OCI-LY7 (cell line): ENCODE measurements at regions not wholly inside any gene's neighbourhood (a gene's known extent, or its start where the extent isn't known, plus 50 kb on each side); places are given as distances from the start of the nearest gene placed in this dataset.

Experiments used
- BruUV-seq: library from RNA; stranded (reverse); fragments of 400-500 nt; replicated peaks from 2 replicates; lab custom pipeline; 2021; lab: Mats Ljungman, UMichigan
- CTCF ChIA-PET: fragments of 300-600 bp; sonication (Branson Sonifier 250); formaldehyde crosslinking; loops from one replicate; lab custom pipeline; 2022; ENCODE audit warnings: antibody characterized with exemption; ENCODE audit not compliant: unreplicated experiment; lab: Charles Lee
- POLR2A ChIA-PET: fragments of 300-600 bp; sonication (Branson Sonifier 250); formaldehyde crosslinking; loops from one replicate; lab custom pipeline; 2022; ENCODE audit warnings: antibody characterized with exemption; lab: Charles Lee
- DNase-seq: peaks from one replicate; pipeline ENCODE4 v3.0.0-alpha.2; 2015; ENCODE audit warnings: low spot score
- H2AFZ ChIP-seq: fragments of 200-600 bp; sonication (generic), shearing (Covaris generic); 2 replicates; pipeline ENCODE4 v1.6.1; 2014; ENCODE audit warnings: mild to moderate bottlenecking, antibody characterized with exemption, low read length, moderate library complexity
- H3K27ac ChIP-seq: fragments of 200-600 bp; sonication (generic); 2 replicates; pipeline ENCODE4 v1.5.1; 2014; ENCODE audit warnings: mixed run types, low read depth, mild to moderate bottlenecking, moderate library complexity, low read length, inconsistent platforms; ENCODE audit not compliant: poor library complexity, severe bottlenecking
- H3K36me3 ChIP-seq: fragments of 200-600 bp; sonication (generic); 2 replicates; pipeline ENCODE4 v1.6.1; 2014; ENCODE audit warnings: mild to moderate bottlenecking, antibody characterized with exemption, low read length, moderate library complexity, mixed read lengths; ENCODE audit not compliant: insufficient read depth
- H3K4me1 ChIP-seq: fragments of 200-600 bp; sonication (generic); 2 replicates; pipeline ENCODE4 v1.5.1; 2014; ENCODE audit warnings: mild to moderate bottlenecking, low read length; ENCODE audit not compliant: insufficient read depth, poor library complexity, severe bottlenecking
- H3K4me2 ChIP-seq: fragments of 200-600 bp; sonication (generic); 2 replicates; pipeline ENCODE4 v1.6.1; 2014; ENCODE audit warnings: mild to moderate bottlenecking, low read length
- H3K4me3 ChIP-seq: fragments of 200-600 bp; sonication (generic); 2 replicates; pipeline ENCODE4 v1.5.1; 2014; ENCODE audit warnings: mild to moderate bottlenecking, low read depth, low read length; ENCODE audit not compliant: poor library complexity, severe bottlenecking
- H3K79me2 ChIP-seq: fragments of 200-600 bp; sonication (generic); 2 replicates; pipeline ENCODE4 v1.6.1; 2016; ENCODE audit warnings: low read depth, mild to moderate bottlenecking, low read length, moderate library complexity, mixed read lengths; ENCODE audit not compliant: insufficient read depth
- H3K9me2 ChIP-seq: fragments of 200-600 bp; sonication (generic); 2 replicates; pipeline ENCODE4 v1.6.1; 2016; ENCODE audit warnings: mild to moderate bottlenecking, low read length, mixed read lengths; ENCODE audit not compliant: insufficient read depth
- H3K9me3 ChIP-seq: fragments of 200-600 bp; sonication (generic); 2 replicates; pipeline ENCODE4 v1.6.1; 2014; ENCODE audit warnings: mild to moderate bottlenecking, mixed run types, low read length, mixed read lengths
- H4K20me1 ChIP-seq: fragments of 200-600 bp; sonication (generic); 2 replicates; pipeline ENCODE4 v1.6.1; 2014; ENCODE audit warnings: mild to moderate bottlenecking, antibody characterized with exemption, low read length, moderate library complexity, mixed read lengths; ENCODE audit not compliant: insufficient read depth
- EZH2phosphoT487 ChIP-seq: fragments of 200-600 bp; sonication (generic); IDR thresholded peaks from 2 replicates; pipeline ENCODE4 v1.6.1; 2018; ENCODE audit warnings: low read depth, borderline replicate concordance, mild to moderate bottlenecking, mixed run types, antibody characterized with exemption, low read length, moderate library complexity, mixed read lengths
- intact Hi-C: fragments of 100-400 bp; cut with micrococcal nuclease; formaldehyde crosslinking; loops from one replicate; pipeline ENCODE4 v1.10.0; 2022; ENCODE audit not compliant: unreplicated experiment
- TF ChIP-seq, protein P1 (sequence below): fragments of 200-600 bp; sonication (generic); conservative IDR thresholded peaks from 2 replicates; pipeline ENCODE4 v1.5.1; 2014; ENCODE audit warnings: mild to moderate bottlenecking, antibody characterized with exemption, low read length, moderate library complexity, mixed read lengths

GRCh38 chr7:68103319-68103718 is 1106.7 kb downstream of the TYW1 start:
- CTCF ChIA-PET = no interaction called here
- Histone ChIP-seq H2AFZ (no peak overlapping the region), H3K27ac (no peak overlapping the region), H3K9me2 (no peaks in the 10 kb centered on the region), H3K4me3 (no peak overlapping the region), H3K79me2 (no peaks in the 10 kb centered on the region), H3K4me2 (no peak overlapping the region), H3K4me1 (no peaks in the 10 kb centered on the region), H3K9me3 (no peaks in the 10 kb centered on the region), H3K36me3 (no peaks in the 10 kb centered on the region), H4K20me1 (no peaks in the 10 kb centered on the region)
- no TSS peak for BruUV-seq
- POLR2A ChIA-PET = no interaction called here
- no peak for DNase-seq
- intact Hi-C loops = no loop called here
- TF ChIP-seq EZH2phosphoT487 = no peak
- TF ChIP-seq, protein P1, sequence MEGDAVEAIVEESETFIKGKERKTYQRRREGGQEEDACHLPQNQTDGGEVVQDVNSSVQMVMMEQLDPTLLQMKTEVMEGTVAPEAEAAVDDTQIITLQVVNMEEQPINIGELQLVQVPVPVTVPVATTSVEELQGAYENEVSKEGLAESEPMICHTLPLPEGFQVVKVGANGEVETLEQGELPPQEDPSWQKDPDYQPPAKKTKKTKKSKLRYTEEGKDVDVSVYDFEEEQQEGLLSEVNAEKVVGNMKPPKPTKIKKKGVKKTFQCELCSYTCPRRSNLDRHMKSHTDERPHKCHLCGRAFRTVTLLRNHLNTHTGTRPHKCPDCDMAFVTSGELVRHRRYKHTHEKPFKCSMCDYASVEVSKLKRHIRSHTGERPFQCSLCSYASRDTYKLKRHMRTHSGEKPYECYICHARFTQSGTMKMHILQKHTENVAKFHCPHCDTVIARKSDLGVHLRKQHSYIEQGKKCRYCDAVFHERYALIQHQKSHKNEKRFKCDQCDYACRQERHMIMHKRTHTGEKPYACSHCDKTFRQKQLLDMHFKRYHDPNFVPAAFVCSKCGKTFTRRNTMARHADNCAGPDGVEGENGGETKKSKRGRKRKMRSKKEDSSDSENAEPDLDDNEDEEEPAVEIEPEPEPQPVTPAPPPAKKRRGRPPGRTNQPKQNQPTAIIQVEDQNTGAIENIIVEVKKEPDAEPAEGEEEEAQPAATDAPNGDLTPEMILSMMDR = no peak

- DNase-seq = no peak
- POLR2A ChIA-PET = no interaction called here
- no peaks in the 10 kb centered on the region for H3K79me2 ChIP-seq
- H3K36me3 ChIP-seq = no peaks in the 10 kb centered on the region
- H3K27ac ChIP-seq = no peak overlapping the region
- CTCF ChIA-PET = no interaction called here
- no peaks in the 10 kb centered on the region for H3K9me2 ChIP-seq
- H3K4me1 ChIP-seq = no peaks in the 10 kb centered on the region
- TF ChIP-seq, protein P1 = no peak
- no peak for TF ChIP-seq EZH2phosphoT487
- H3K4me3 ChIP-seq = no peak overlapping the region
- H2AFZ ChIP-seq = no peak overlapping the region
- intact Hi-C loops = no loop called here
- H4K20me1 ChIP-seq = no peaks in the 10 kb centered on the region
- H3K9me3 ChIP-seq = no peaks in the 10 kb centered on the region
- no peak overlapping the region for H3K4me2 ChIP-seq
- no TSS peak for BruUV-seq
Measured at GRCh38 chr7:68107261-68107660, 1110.6 kb downstream of the TYW1 start.

DNA sequence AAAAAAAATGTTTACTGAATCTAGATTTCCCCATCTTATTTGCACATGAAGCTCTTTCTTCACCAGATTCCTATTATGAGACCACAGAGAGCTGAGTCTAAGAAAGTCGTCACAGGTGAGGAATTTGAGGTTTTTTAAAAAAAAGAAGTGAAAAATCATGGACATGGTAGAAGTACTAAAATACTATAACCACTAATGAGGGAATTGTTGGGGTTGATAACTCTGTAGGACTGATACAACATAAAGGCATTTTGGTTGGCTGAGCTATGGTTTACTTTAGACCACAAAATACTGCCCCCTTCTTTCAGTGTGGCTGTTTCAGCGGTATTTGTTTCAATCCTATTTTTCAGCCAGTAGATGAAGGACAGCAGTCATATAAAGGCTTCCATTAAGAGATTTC is 1111.3 kb downstream of the TYW1 start:
- H3K9me2 ChIP-seq = no peaks in the 10 kb centered on the region
- no peak overlapping the region for H3K4me2 ChIP-seq
- TF ChIP-seq, protein P1 = no peak
- TF ChIP-seq EZH2phosphoT487 = no peak
- BruUV-seq = no TSS peak
- H3K4me1 ChIP-seq = no peaks in the 10 kb centered on the region
- ChIA-PET CTCF (no interaction called here), POLR2A (no interaction called here)
- H3K79me2 ChIP-seq = no peaks in the 10 kb centered on the region
- no peak overlapping the region for H3K27ac ChIP-seq
- intact Hi-C loops = no loop called here
- H2AFZ ChIP-seq = no peak overlapping the region
- no peaks in the 10 kb centered on the region for H3K9me3 ChIP-seq
- no peaks in the 10 kb centered on the region for H4K20me1 ChIP-seq
- H3K36me3 ChIP-seq = no peaks in the 10 kb centered on the region
- no peak for DNase-seq
- no peak overlapping the region for H3K4me3 ChIP-seq
